ENCODE measurements at regions not wholly inside any gene's neighbourhood (a gene's known extent, or its start where the extent isn't known, plus 50 kb on each side); places are given as distances from the start of the nearest gene placed in this dataset.

DNA sequence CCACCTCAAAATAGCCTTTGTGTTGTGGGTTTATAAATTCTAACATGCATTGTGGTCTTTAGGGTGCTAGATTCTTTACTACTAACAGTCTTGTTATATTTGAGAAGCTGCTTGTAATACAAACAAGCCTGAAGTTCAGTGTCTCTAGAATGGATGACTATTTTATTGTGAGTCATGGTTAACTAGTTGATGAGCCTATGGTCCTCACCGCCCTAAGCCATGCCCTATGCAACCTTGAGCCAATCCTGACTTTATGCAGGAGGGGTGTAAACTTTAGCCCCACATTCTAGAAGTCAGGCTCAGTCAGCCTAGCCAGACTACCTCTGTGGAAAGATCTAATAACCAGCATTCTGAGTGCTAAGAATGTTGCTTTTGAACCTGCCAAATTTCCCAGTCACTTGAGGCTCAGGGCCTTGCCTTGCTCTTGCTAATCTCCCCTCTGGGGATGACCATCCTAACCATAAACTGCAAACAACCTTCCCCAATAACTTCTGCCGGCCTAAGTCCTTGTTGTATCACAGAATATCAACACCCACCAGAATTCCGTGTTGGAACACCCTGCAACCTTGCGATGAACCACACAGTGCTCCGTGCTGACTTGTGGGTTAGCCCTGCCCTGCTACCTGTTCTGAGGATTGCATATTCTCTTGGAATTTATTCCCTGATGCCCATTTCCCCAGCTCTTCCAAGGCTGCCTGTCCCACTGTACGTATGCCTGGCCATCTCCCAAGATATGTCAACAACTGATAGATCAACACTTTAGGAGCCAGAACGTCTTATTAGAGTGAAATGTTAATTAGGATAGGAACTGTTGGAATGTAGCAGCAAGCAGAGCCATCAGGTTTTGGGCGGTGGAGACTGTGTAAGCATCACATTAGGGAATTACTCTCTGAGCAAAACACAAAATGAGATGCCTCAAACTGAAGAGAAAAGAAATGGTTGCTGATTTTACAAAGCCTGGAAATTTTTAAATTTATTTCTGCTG is 71.7 kb upstream of the CEP85L start:
- Mint-ChIP-seq H3K4me3 (no peak overlapping the region), H3K27me3 (ENCODE audit: low read depth in 2 of 2) (no peaks in the 10 kb centered on the region), H3K36me3 (no peaks in the 10 kb centered on the region), H3K4me1 (peaks cover 34 to 44% of the 10 kb centered on the region in 2 donors), H3K27ac (no peak overlapping the region), H3K9me3 (no peaks in the 10 kb centered on the region)
- Histone ChIP-seq H3K27me3 (ENCODE audit: control insufficient read depth, insufficient read depth, low read length) (no peaks in the 10 kb centered on the region), H3K4me3 (ENCODE audit: low read length) (no peak overlapping the region), H3K36me3 (ENCODE audit: control insufficient read depth, insufficient read depth, low read length) (no peaks in the 10 kb centered on the region), H3K27ac (ENCODE audit: low read length) (no peak overlapping the region), H3K4me1 (ENCODE audit: control insufficient read depth, insufficient read depth, low read length) (peaks cover 27% of the 10 kb centered on the region), H3K9me3 (ENCODE audit: control insufficient read depth, insufficient read depth, low read length) (no peaks in the 10 kb centered on the region)
- WGBS (ENCODE audit: insufficient coverage): 97% methylated on average over 8 of the region's 8 CpGs
- TF ChIP-seq CTCF (IDR thresholded peaks at IDR 0.05): no peak
- no peak for ATAC-seq
- intact Hi-C loops (cut with micrococcal nuclease): no loop called here
- DNase-seq: no peak

DNA sequence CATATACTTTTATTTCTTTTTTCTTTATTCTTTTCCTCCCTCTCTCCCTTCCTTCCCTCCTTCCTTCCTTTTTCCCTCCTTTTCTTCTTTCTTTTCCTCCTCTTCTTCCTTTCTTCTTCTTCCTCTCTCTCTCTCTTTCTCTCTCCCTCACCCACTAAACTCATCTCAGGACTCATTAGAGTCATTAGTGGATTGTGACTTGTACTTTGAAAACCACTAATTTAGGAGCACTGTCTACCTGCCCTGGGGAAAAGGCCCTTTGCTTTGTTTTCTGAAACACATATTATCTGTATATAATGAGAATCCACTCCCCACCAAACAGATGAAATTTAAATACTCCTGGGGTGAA is 68.7 kb upstream of the CEP85L start:
- Mint-ChIP-seq H3K36me3 (no peaks in the 10 kb centered on the region), H3K27ac (peak overlapping the region; percentile 24 to 27), H3K4me3 (no peak overlapping the region), H3K9me3 (no peaks in the 10 kb centered on the region), H3K27me3 (ENCODE audit: low read depth in 2 of 2) (no peaks in the 10 kb centered on the region), H3K4me1 (peaks cover 33 to 36% of the 10 kb centered on the region in 2 donors)
- Histone ChIP-seq H3K27ac (ENCODE audit: low read length) (peak overlapping the region; percentile 34), H3K36me3 (ENCODE audit: control insufficient read depth, insufficient read depth, low read length) (no peaks in the 10 kb centered on the region), H3K4me1 (ENCODE audit: control insufficient read depth, insufficient read depth, low read length) (peaks cover 27% of the 10 kb centered on the region), H3K4me3 (ENCODE audit: low read length) (no peak overlapping the region), H3K27me3 (ENCODE audit: control insufficient read depth, insufficient read depth, low read length) (no peaks in the 10 kb centered on the region), H3K9me3 (ENCODE audit: control insufficient read depth, insufficient read depth, low read length) (no peaks in the 10 kb centered on the region)
- DNase-seq (no peak), ATAC-seq (no peak)
- no peak for TF ChIP-seq CTCF (IDR thresholded peaks at IDR 0.05)
- intact Hi-C loops (cut with micrococcal nuclease): no loop called here

DNA sequence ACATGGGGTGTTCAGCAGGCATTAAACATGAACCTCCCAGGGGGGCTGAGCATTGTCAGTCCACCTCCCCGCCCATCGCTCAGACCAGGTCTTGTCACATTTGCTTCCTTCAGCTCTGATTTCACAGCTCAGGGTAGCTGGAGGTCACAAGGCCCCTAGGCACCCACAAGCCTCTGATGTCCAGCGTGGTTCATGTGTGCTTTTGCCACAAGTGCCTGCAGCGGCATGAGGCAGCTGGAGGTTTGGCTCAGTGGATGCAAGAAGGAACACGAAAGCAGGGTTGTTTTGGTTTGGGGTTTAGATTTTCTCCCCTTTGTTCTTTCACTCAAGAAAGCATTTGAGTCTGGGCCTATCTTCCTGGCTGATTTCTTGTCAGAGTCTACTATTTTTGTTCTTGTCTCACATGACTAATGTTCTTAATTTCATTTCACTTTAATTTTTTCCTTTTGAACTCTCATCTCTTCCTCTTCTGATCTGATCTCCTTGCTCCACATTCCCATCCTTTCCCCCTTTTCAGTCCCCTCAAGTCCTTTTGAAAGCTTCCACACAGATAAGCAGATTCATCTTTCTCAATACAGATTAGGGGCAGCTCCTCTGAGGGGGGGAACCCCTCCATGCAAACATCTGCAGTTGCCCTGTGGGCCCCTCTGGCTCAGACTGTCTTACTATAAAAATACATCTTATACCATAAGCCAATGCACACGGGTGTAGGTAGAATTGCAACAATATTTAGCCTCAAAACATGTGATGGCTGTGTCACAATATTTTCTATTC is 68.1 kb upstream of the CEP85L start:
- Mint-ChIP-seq H3K4me3 (no peak overlapping the region), H3K27ac (peak overlapping the region; percentile 24 to 27), H3K4me1 (peaks cover 33 to 36% of the 10 kb centered on the region in 2 donors), H3K9me3 (no peaks in the 10 kb centered on the region), H3K36me3 (no peaks in the 10 kb centered on the region), H3K27me3 (ENCODE audit: low read depth in 2 of 2) (no peaks in the 10 kb centered on the region)
- no peak overlapping the region for H3K4me3 ChIP-seq (ENCODE audit: low read length)
- H3K9me3 ChIP-seq (ENCODE audit: control insufficient read depth, insufficient read depth, low read length): no peaks in the 10 kb centered on the region
- DNase-seq (peak in 1 of 2 donors; percentile 69), ATAC-seq (peak in 2 of 3 donors; percentile 50 to 57)
- TF ChIP-seq CTCF (IDR thresholded peaks at IDR 0.05): no peak
- no peaks in the 10 kb centered on the region for H3K36me3 ChIP-seq (ENCODE audit: control insufficient read depth, insufficient read depth, low read length)
- peaks cover 27% of the 10 kb centered on the region for H3K4me1 ChIP-seq (ENCODE audit: control insufficient read depth, insufficient read depth, low read length)
- WGBS (ENCODE audit: insufficient coverage): 24% methylated on average over 5 of the region's 6 CpGs
- H3K27ac ChIP-seq (ENCODE audit: low read length): peak overlapping the region; percentile 34
- H3K27me3 ChIP-seq (ENCODE audit: control insufficient read depth, insufficient read depth, low read length): no peaks in the 10 kb centered on the region
- intact Hi-C loops (cut with micrococcal nuclease): no loop called here

Data from natural killer cell (primary cell).